Thyroid gland (tissue), 4 donors: ENCODE measurements at regions not wholly inside any gene's neighbourhood (a gene's known extent, or its start where the extent isn't known, plus 50 kb on each side); places are given as distances from the start of the nearest gene placed in this dataset.

Source experiments
- POLR2A ChIP-seq, 2 donors: fragments of 450-650 bp; IDR thresholded peaks; one replicate each; pipeline ENCODE4 v1.6.1; 2017; ENCODE audit warnings: antibody characterized with exemption in 2 of 2, mild to moderate bottlenecking in 2 of 2, moderate library complexity in 1 of 2
- TF ChIP-seq, protein P1 (sequence below), 6 experiments: fragments of 200-600 bp in 3 of 6; fragments of 450-650 bp in 3 of 6; sonication (generic) in 3 of 6; IDR thresholded peaks; one replicate each; pipeline ENCODE4 v1.5.1; 2016 to 2019; ENCODE audit warnings: antibody characterized with exemption in 6 of 6, mild to moderate bottlenecking in 2 of 6, inconsistent platforms in 1 of 6, moderate library complexity in 1 of 6

DNA sequence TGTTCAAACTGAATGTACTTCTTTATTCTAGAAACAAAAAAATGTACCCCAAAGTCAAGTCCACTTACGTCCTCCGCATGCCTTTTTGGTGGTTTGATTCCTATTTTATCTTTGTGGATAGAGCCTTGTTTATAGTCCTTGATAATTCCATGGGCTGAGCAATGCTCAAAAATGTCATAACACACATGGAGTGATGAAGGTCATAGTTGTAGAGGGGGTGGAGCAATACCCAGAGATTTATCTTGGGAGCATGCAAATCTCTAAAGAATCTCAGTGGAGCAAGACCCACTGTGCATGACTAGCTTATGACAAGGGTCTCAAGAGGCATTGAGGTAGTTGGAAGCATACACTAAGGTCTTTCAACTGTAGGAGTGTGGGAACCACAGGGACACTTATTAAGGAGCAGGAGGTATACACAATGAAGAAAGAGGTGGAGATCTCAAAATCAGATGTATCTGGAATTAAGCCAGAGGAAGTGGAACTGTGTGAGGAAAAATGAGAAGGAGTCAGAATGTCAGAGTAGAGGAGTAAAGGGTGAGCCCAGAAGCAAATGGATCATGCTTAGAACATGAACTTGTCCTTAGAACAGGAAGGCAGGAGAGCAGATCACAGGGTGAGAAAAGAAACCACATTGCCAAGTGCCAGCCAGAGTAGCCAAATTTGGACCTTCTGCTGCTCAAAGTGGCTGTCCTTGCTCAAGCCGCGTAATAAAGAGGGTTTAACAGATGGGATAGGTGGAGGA lies 68.1 kb upstream of the STK39 start:
- TF ChIP-seq, protein P1, sequence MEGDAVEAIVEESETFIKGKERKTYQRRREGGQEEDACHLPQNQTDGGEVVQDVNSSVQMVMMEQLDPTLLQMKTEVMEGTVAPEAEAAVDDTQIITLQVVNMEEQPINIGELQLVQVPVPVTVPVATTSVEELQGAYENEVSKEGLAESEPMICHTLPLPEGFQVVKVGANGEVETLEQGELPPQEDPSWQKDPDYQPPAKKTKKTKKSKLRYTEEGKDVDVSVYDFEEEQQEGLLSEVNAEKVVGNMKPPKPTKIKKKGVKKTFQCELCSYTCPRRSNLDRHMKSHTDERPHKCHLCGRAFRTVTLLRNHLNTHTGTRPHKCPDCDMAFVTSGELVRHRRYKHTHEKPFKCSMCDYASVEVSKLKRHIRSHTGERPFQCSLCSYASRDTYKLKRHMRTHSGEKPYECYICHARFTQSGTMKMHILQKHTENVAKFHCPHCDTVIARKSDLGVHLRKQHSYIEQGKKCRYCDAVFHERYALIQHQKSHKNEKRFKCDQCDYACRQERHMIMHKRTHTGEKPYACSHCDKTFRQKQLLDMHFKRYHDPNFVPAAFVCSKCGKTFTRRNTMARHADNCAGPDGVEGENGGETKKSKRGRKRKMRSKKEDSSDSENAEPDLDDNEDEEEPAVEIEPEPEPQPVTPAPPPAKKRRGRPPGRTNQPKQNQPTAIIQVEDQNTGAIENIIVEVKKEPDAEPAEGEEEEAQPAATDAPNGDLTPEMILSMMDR (IDR thresholded peaks at IDR 0.05), result no peak
- TF ChIP-seq POLR2A (IDR thresholded peaks at IDR 0.05), result no peak
